GM21447 (cell line): ENCODE measurements at regions not wholly inside any gene's neighbourhood (a gene's known extent, or its start where the extent isn't known, plus 50 kb on each side); places are given as distances from the start of the nearest gene placed in this dataset.

ENCODE experiments used
- ATAC-seq: cut with Tn5 transposase; IDR thresholded peaks from one replicate; pipeline ENCODE4 v1.9.1; 2021; ENCODE audit not compliant: unreplicated experiment

- no peak for ATAC-seq
Observed at GRCh38 chr7:22658031-22658430, 69.0 kb upstream of the IL6 start.

GRCh38 chr7:22657479-22657878 is 69.5 kb upstream of the IL6 start:
- ATAC-seq, result no peak

DNA sequence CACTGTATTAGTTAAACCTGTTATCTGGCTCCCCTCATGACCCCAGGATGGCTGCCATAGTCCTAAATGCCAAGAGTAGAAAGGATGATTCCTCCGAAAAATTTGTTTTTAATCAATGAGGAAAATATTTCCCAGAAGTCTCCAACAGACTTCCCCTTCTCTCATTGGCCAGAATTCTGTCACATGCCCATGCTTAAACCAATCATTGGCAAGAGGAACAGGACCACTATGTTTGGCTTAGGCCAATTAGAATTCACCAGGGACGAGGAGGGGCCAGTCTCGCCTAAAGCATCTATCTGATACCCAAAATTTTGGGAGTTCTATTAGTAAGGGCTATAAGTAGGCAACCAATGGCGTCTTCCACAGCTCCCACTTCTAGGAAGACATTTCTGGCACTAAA is 71.2 kb upstream of the IL6 start:
- no peak for ATAC-seq

DNA sequence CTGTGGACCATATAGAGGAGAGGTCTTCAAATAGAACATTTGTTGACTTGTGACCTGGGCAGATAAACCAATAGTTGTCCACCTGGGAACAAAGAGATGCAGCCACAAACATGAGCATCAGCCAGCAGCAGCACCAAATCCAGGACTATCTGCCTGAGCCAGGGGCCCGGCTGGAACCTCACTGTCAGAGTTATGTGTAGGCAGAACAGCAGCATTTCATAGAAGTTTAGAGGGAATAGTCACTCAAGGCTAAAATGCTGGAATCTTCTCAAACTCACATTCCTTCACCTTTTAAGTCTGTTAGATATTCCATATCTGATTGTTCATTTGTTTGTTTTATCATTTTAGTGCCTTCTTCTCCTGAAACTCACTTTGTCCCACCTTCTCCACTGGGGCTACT is 72.2 kb upstream of the IL6 start:
- ATAC-seq, result no peak

DNA sequence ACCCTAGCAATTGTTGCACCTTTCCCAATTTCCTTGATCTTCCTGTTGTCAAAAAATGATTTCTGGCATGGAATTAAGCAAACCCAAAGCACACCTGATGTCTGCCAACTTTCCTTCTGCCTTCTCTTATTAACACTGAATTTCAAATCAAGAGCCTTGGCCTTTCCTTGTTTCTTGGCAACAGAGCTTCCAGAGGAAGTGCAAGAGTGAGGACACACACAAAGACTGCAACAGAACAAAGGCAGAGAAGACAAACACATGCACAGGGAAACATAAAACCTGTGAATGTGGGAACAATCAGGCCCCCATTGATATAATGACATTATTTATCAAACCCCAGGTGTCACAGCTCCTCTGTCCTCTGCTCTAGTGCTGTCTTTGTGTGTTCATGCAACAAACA is 73.0 kb upstream of the IL6 start:
- no peak for ATAC-seq

- ATAC-seq, result no peak
Observed at GRCh38 chr7:22651534-22652243, 75.3 kb upstream of the IL6 start.

GRCh38 chr7:22651036-22651435 is 76.0 kb upstream of the IL6 start:
- no peak for ATAC-seq

DNA sequence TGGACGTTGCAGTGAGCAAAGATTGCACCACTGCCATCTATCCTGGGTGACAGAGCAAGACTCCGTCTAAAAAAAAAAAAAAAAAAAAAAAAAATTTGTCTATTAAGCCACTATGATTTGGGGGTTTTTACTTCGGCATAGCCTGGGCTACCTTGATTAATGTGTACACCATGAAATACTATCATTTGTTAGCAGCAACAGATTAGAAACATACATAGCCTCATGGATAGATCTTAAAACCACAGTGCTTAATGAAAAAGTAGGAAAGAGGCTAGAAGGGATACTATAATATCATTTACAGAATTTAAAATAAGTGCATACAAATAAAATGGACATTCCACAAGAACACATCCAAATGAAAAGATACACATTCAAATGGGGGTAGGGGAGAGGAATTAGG is 77.3 kb upstream of the IL6 start:
- ATAC-seq, result no peak

GRCh38 chr7:22647451-22648257 is 79.3 kb upstream of the IL6 start:
- ATAC-seq, result no peak

DNA sequence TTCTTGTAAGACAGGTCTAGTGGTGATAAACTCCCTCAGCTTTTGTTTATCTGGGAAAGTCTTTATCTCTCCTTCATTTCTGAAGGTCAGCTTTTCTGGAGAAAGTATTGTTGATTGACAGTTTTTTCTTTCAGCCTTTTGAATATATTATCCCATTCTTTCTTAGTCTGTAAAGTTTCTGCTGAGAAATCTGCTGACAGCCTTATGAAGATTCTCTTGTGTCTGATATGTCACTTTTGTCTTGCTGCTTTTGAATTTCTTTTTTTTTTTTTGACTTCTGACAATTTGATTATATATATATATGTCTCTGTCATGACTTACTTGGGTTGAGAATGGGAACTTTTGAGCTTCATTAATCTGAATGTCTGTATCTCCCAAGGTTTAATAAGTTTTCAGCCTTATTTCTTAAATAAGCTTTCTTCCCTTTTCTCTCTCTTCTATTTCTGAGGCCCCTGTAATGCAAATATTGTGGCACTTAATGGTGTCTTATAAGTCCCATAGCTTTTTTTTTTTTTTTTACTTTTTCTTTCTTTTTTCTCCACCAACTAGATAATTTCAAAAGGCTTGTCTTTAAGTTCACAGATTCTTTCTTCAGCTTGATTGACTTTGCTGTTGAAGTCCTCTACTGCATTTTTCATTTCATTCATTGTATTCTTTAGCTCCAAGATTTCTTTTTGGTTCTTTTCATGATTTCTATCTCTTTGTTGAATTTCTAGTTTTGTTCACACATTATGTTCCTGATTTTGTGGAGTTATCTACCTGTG is 81.4 kb upstream of the IL6 start:
- ATAC-seq, result no peak

DNA sequence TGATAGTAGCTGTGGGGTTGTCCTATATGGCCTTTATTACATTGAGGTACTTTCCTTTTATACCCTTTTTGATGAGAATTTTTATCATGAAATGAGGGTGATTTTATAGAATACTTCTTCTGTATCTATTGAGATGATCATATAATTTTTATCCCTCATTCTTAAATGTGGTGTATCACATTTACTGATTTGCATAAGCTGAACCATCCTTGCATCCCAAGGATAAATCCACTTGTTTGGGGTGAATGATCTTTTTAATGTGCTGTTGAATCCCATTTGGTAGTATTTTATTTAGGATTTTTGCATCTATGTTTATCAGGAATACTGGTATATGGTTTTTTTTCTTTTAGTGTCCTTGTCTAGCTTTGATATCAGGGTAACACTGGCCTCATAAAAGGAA is 84.5 kb upstream of the IL6 start:
- ATAC-seq, result no peak

GRCh38 chr7:22640269-22640668 is 86.7 kb upstream of the IL6 start:
- ATAC-seq, result peak; percentile 98

DNA sequence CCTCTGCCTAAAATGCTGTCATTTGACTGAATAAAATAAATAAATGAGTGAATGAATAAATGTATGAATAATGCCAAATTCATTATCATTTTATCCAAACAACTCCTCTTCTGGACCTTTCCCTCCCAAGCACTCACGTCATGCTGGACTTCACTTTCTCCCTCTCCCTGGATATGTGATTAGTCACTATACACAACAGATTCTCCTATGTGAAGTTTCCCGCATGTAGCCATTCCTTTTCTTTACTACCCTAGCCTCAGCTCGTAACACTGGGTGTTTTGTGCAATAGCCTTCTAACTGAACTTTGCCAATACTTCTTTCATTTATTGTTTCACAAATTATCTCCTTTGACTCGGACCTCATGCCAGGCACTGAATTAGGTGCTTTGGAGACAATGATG is 87.6 kb upstream of the IL6 start:
- no peak for ATAC-seq

- no peak for ATAC-seq
Observed at GRCh38 chr7:22635349-22635748, 91.7 kb upstream of the IL6 start.

GRCh38 chr7:22633954-22634474 is 93.0 kb upstream of the IL6 start:
- ATAC-seq, result no peak

DNA sequence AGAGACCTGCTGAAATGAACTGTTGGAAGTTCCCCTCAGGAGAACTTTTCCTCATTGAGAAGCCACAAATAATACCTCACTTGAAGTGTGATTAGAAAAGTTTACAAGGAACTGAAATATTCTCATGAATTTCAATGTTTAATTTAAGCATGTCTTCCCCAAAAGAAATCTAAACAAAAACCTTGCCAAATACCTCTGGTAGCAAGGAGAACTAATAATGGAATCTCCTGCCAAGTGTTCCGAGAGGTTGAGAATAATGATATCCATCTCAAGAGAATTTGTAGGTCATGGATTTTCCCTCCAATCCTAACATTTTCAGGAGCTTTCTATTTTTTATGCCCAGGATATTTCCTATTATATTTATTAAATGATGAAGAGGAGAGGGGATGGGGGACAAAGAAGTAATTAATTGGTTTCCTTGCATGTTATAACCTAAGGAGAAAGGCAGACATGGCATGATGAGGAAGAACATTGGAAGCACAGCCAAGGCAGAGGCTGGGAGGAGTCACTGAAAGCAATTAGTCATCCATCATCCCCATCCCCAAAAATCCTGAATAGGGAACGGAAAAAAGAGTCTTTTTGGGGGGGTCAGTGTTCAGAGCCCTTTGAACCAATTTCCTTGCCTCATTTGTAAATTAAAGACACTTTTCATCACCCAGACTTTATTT is 93.6 kb upstream of the IL6 start:
- ATAC-seq, result no peak

DNA sequence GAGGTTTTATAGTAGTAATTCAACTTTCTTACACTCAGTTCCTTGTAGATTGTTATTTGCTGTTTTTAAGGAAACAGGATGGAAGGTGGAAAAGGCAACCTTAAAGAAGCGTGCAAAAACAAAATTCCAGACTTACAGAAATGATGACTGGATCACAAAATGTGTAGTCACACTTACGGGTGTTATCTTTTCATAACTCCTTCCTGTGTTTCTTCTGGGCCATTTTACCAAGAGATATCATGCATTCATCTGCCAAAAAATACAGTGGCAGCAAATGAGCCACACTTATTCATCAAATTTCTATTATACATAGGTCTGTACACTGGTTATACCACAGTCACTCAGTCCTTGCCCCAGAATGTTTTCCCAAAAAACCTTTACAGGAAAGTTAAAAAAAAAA is 94.3 kb upstream of the IL6 start:
- no peak for ATAC-seq

- ATAC-seq, result no peak
Observed at GRCh38 chr7:22631730-22632129, 95.3 kb upstream of the IL6 start.

GRCh38 chr7:22630069-22630468 is 96.9 kb upstream of the IL6 start:
- no peak for ATAC-seq

- no peak for ATAC-seq
Observed at GRCh38 chr7:22629056-22629455, 97.9 kb upstream of the IL6 start.

- ATAC-seq, result no peak
Observed at GRCh38 chr7:22628112-22628511, 98.9 kb upstream of the IL6 start.
